HG02973 (cell line): ENCODE measurements at regions not wholly inside any gene's neighbourhood (a gene's known extent, or its start where the extent isn't known, plus 50 kb on each side); places are given as distances from the start of the nearest gene placed in this dataset.
"Not testable (repeated sequence)": the region's sequence is repeated elsewhere in the genome, so short reads cannot be mapped to it uniquely, and the experiment has no call there.

Experiments used
- ATAC-seq: cut with Tn5 transposase; IDR thresholded peaks from one replicate; pipeline ENCODE4 v1.9.1; 2021; ENCODE audit warnings: moderate library complexity; ENCODE audit not compliant: unreplicated experiment

DNA sequence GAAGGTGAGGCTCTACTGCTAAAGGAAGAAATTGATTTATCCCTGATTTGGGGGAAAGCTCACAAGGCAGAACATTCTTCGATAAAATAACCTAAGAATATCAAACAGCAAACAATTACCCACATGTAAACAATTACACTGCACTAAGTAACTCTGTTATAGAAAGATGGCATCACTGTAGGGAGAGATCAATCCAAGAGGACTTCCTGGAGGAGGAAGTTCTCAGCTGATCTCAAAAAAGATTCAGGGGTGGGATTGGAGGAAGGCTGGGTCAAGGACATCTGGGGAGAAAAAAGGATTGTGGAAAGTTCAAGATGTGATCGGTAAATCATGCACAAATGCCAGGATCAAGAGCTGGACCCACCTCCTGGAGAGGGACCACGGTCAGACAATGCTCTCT, 361.0 kb upstream of the SULF2 start:
- no peak for ATAC-seq

DNA sequence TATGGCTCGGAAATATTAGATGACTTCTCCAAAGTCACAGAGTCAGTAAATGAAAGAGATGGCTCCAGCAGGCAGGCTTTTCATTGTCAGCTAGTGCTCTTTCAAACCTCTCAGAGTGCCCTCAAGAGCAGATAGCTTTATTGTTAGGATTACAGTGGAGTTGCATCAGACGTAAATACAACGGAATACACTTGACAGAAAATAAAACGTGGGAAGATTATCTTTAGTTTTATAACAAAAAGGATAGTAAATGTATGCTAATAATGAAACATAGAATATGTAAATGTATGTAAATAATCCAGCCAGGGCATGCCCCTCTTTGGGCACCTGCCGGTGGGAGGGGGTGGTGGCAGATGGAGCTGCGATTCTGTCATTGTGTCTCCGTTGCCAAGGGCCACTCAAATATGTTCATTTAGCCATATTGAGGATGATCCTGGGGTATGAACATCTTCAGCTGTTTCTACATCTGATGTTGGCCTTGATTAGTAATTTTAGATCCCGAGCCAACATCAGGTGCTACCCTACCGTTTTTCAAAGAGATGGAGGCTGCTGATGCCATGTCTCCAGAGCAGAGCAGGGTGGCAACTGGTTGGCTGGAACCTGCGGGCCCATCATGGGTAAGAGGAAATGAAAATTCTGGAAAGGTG, 358.3 kb upstream of the SULF2 start:
- ATAC-seq, result no peak

GRCh38 chr20:48142516-48142773, 357.2 kb upstream of the SULF2 start:
- ATAC-seq, result no peak

- no peak for ATAC-seq
These were observed 356.6 kb upstream of the SULF2 start for GRCh38 chr20:48141660-48142515.

- ATAC-seq, result no peak
These were observed 354.2 kb upstream of the SULF2 start for GRCh38 chr20:48139262-48140041.

DNA sequence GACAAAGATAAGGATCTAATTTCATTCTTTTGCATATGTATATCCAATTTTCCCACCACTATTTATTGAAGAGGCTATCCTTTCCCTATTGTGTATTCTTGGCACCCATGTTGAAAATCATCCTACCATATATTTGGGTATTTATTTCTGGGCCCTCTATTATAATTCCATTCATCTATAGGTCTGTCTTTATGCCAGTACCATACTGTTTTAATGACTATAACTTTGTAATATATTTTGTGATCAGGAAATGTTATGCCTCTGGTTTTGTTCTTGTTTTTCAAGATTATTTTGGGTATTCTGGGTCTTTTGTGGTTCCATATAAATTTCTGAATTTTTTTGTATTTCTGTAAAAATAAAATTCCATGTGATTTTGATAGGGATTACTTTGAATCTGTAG, 347.6 kb upstream of the SULF2 start:
- ATAC-seq, result no peak

GRCh38 chr20:48131581-48131980, 346.3 kb upstream of the SULF2 start:
- no peak for ATAC-seq

- ATAC-seq, result no peak
These were observed 344.2 kb upstream of the SULF2 start for GRCh38 chr20:48129345-48129942.

- no peak for ATAC-seq
These were observed 343.2 kb upstream of the SULF2 start for GRCh38 chr20:48128436-48128835.

DNA sequence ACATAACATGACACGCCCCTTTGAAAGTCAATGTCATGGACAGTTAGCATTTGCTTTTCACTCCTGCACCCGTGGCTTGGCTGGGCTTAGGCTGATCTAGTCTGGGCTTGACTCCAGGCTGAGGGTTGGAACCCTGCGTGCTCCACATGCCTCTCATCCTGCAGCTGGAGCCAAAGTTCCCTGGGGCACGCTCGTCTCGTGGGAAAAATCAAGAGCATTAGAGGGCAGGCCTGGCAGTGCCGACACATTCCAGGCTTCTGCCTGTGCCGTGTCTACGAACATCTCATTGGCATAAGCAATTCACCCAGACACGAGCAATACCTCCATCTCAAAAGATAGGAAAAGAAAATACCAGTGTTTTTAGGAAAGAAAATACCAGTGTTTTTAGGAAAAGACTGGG, 342.7 kb upstream of the SULF2 start:
- not testable (repeated sequence) for ATAC-seq

- ATAC-seq, result not testable (repeated sequence)
These were observed 341.9 kb upstream of the SULF2 start for GRCh38 chr20:48127133-48127532.

GRCh38 chr20:48126227-48126740, 341.0 kb upstream of the SULF2 start:
- no peak for ATAC-seq

- ATAC-seq, result no peak
These were observed 339.7 kb upstream of the SULF2 start for GRCh38 chr20:48124960-48125359.

- ATAC-seq, result no peak
These were observed 339.0 kb upstream of the SULF2 start for GRCh38 chr20:48124181-48124782.

- ATAC-seq, result no peak
These were observed 334.8 kb upstream of the SULF2 start for GRCh38 chr20:48120120-48120519.

DNA sequence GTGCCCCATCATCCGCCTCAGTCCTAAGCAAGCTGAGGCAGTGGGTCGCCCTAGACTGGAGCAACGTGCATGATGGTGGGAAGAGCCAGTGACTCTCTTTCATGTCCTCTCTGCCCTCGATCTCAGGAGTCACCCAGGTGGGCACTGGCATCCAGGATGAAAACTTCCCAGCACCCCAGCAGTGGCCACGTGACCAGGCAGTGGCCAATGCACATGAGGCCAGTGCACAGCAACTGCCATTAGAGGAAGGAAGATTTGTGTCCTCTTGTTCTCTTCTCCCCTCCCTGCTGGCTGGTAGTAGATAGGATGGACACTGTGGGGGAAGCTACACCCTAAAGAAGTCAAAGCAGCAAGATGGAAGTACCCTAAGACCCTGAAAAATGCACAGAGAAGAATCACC, 334.1 kb upstream of the SULF2 start:
- ATAC-seq, result not testable (repeated sequence)

GRCh38 chr20:48115502-48115901, 330.2 kb upstream of the SULF2 start:
- no peak for ATAC-seq

- no peak for ATAC-seq
These were observed 322.3 kb upstream of the SULF2 start for GRCh38 chr20:48107560-48107959.

DNA sequence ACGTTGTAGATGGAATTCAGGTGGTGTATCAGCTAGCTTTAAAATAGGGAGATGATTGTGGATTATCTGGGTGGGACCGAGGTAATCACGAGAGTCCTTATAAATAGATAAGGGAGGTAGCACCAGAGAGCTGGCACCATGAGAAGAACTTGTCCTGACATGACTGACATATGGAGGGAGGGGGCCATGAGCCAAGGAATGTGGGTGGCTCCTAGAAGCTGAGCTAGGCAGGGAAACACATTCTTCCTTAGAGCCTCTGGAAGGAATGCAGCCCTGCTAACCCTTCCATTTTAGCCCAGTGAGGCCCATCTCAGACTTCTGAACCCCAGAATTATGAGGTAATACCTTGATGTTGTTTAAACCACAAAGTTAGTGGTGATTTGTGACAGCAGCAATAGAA, 321.1 kb upstream of the SULF2 start:
- ATAC-seq, result no peak

GRCh38 chr20:48105526-48105925, 320.2 kb upstream of the SULF2 start:
- ATAC-seq, result no peak
